Adrenal gland (tissue), 5 donors: ENCODE measurements at regions not wholly inside any gene's neighbourhood (a gene's known extent, or its start where the extent isn't known, plus 50 kb on each side); places are given as distances from the start of the nearest gene placed in this dataset.

Experiments used
- CTCF ChIP-seq, 6 experiments: fragments of 450-650 bp in 4 of 6; fragments of 200-600 bp in 2 of 6; sonication (generic) in 1 of 6; IDR thresholded peaks; 1 replicate in 5 of 6; 2 replicates in 1 of 6; pipeline versions ENCODE4 v1.5.1 to v1.8.0; 2016 to 2021; ENCODE audit warnings: antibody characterized with exemption in 6 of 6, mild to moderate bottlenecking in 2 of 6, moderate library complexity in 1 of 6
- POLR2A ChIP-seq, 2 donors: fragments of 450-650 bp; IDR thresholded peaks; one replicate each; pipeline ENCODE4 v1.6.1; 2017; ENCODE audit warnings: antibody characterized with exemption in 2 of 2, mild to moderate bottlenecking in 2 of 2, moderate library complexity in 1 of 2
- donor health status: DM: no; HTN: no; CAD: no.

- no peak for TF ChIP-seq CTCF (IDR thresholded peaks at IDR 0.05)
- no peak for TF ChIP-seq POLR2A (IDR thresholded peaks at IDR 0.05)
These were observed 93.6 kb downstream of the CRYAA start for GRCh38 chr21:43262427-43262826.
